ENCODE measurements at regions not wholly inside any gene's neighbourhood (a gene's known extent, or its start where the extent isn't known, plus 50 kb on each side); places are given as distances from the start of the nearest gene placed in this dataset.

GRCh38 chr3:56983427-56983826 is 77.0 kb upstream of the SPATA12 start:
- DNase-seq = no peak

GRCh38 chr3:56981445-56982230 is 78.8 kb upstream of the SPATA12 start:
- DNase-seq = no peak

- no peak for DNase-seq
Observed at GRCh38 chr3:56980798-56981390, 79.6 kb upstream of the SPATA12 start.

GRCh38 chr3:56980243-56980642 is 80.2 kb upstream of the SPATA12 start:
- no peak for DNase-seq

GRCh38 chr3:56979791-56980190 is 80.7 kb upstream of the SPATA12 start:
- DNase-seq = no peak

GRCh38 chr3:56977561-56977889 is 82.9 kb upstream of the SPATA12 start:
- DNase-seq = no peak

GRCh38 chr3:56976651-56977560 is 83.6 kb upstream of the SPATA12 start:
- DNase-seq = no peak

- DNase-seq = no peak
Observed at GRCh38 chr3:56975567-56975966, 84.9 kb upstream of the SPATA12 start.

- DNase-seq = no peak
Observed at GRCh38 chr3:56974247-56974930, 86.1 kb upstream of the SPATA12 start.

GRCh38 chr3:56971816-56972215 is 88.6 kb upstream of the SPATA12 start:
- DNase-seq = no peak

- no peak for DNase-seq
Observed at GRCh38 chr3:56971261-56971660, 89.2 kb upstream of the SPATA12 start.

GRCh38 chr3:56970461-56970879 is 90.0 kb upstream of the SPATA12 start:
- DNase-seq = no peak

GRCh38 chr3:56969851-56970250 is 90.6 kb upstream of the SPATA12 start:
- no peak for DNase-seq

GRCh38 chr3:56966509-56966908 is 94.0 kb upstream of the SPATA12 start:
- no peak for DNase-seq

GRCh38 chr3:56966104-56966503 is 94.4 kb upstream of the SPATA12 start:
- no peak for DNase-seq

GRCh38 chr3:56962922-56963321 is 97.5 kb upstream of the SPATA12 start:
- DNase-seq = no peak

GRCh38 chr3:56962206-56962605 is 98.3 kb upstream of the SPATA12 start:
- no peak for DNase-seq

- DNase-seq = no peak
Observed at GRCh38 chr3:56960234-56960917, 100.1 kb upstream of the SPATA12 start.

GRCh38 chr3:56958879-56959278 is 101.6 kb upstream of the SPATA12 start:
- DNase-seq = no peak

GRCh38 chr3:56957522-56957921 is 102.9 kb upstream of the SPATA12 start:
- no peak for DNase-seq

- no peak for DNase-seq
Observed at GRCh38 chr3:56956906-56957305, 103.6 kb upstream of the SPATA12 start.

- DNase-seq = no peak
Observed at GRCh38 chr3:56955492-56956111, 104.9 kb upstream of the SPATA12 start.
